AG04450 (cell line): ENCODE measurements at regions not wholly inside any gene's neighbourhood (a gene's known extent, or its start where the extent isn't known, plus 50 kb on each side); places are given as distances from the start of the nearest gene placed in this dataset.
A peak's percentile ranks its signal among the peaks of the same experiment; 100 is the strongest.

ENCODE experiments used
- CTCF ChIA-PET: fragments of 300-600, 350-600 bp; formaldehyde crosslinking; extraction: SDS; loops from one replicate; lab custom pipeline; 2022; ENCODE audit warnings: antibody characterized with exemption, inconsistent platforms; lab: Charles Lee
- POLR2A ChIA-PET: fragments of 350-600 bp; formaldehyde crosslinking; extraction: SDS; loops from one replicate; lab custom pipeline; 2021; ENCODE audit warnings: antibody characterized with exemption, inconsistent platforms; lab: Yijun Ruan, JAX
- DNase-seq: peaks from one replicate; pipeline ENCODE4 v3.0.0-alpha.2; 2011; ENCODE audit warnings: low read depth, low spot score
- H3K27ac ChIP-seq: one replicate; pipeline ENCODE4 v1.5.1; 2012; ENCODE audit warnings: low read depth, low read length, control low read depth
- H3K27me3 ChIP-seq: one replicate; pipeline ENCODE4 v1.6.0; 2012; ENCODE audit warnings: low read length; ENCODE audit not compliant: control insufficient read depth, insufficient read depth
- H3K4me3 ChIP-seq: 2 replicates; pipeline ENCODE4 v1.5.1; 2011; ENCODE audit warnings: mild to moderate bottlenecking, low read depth, low read length, control low read depth
- H3K9me3 ChIP-seq: 2 replicates; pipeline ENCODE4 v1.5.1; 2012; ENCODE audit warnings: low read length; ENCODE audit not compliant: control insufficient read depth, insufficient read depth
- CTCF ChIP-seq: IDR thresholded peaks from 2 replicates; pipeline ENCODE4 v1.5.1; 2011; ENCODE audit warnings: low read depth, low read length, control low read depth, inconsistent platforms

DNA sequence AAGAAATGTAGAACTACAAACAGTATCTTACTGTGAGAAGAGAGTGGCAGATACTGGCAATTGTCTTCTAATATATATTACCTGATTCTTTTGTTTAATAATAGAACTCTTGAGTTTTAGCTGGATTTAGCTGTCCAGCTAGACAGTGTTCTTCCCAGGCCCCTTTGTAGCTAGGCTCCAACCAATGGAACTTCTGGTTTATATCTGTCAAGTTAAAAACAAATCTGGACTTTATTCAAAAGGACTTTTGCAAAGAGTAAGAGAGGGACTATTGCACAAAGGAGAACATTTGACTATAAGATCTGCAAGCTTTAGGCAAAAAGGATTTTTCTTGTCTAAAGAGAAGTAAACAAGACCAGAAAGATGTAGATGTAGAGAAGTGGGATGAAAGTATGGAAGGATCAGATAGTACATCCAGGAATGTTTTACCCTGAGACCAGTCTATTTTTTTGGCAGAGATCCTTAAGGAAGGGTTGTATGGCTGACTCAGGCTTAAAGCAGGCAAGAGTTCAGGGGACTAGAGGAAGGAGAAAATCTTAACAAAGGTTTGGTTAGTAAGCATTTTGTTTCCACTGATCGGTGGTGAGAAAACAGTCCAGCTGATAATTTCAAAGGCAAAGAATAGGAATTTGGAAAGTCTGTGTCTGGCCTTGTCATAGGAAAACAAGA is 111.1 kb upstream of the PLEKHA5 start:
- no peak for TF ChIP-seq CTCF
- ChIA-PET POLR2A (interaction anchor here (0.9 kb wide), 1 partner anchor 19 kb away, joined by 3 read pairs; no protein-coding TSS in a partner anchor), CTCF (no interaction called here)
- Histone ChIP-seq H3K27ac (peak overlapping the region; percentile 84), H3K4me3 (no peak overlapping the region), H3K27me3 (no peaks in the 10 kb centered on the region), H3K9me3 (no peaks in the 10 kb centered on the region)
- DNase-seq, result peak; percentile 83

- no peak overlapping the region for H3K4me3 ChIP-seq
- no peaks in the 10 kb centered on the region for H3K27me3 ChIP-seq
- POLR2A ChIA-PET, result no interaction called here
- TF ChIP-seq CTCF, result no peak
- CTCF ChIA-PET, result no interaction called here
- DNase-seq, result no peak
- no peak overlapping the region for H3K27ac ChIP-seq
- H3K9me3 ChIP-seq, result no peaks in the 10 kb centered on the region
Observed at GRCh38 chr12:19021240-19021639, 108.3 kb upstream of the PLEKHA5 start.

- POLR2A ChIA-PET, result no interaction called here
Observed at GRCh38 chr12:19021646-19022045, 107.9 kb upstream of the PLEKHA5 start.

GRCh38 chr12:19025582-19025981 is 104.0 kb upstream of the PLEKHA5 start:
- ChIA-PET CTCF (no interaction called here), POLR2A (no interaction called here)
- H3K4me3 ChIP-seq, result no peak overlapping the region
- TF ChIP-seq CTCF, result no peak
- H3K27me3 ChIP-seq, result no peaks in the 10 kb centered on the region
- H3K27ac ChIP-seq, result no peak overlapping the region
- H3K9me3 ChIP-seq, result no peaks in the 10 kb centered on the region
- DNase-seq, result no peak

More at GRCh38 chr12:19021646-19022045, 107.9 kb upstream of the PLEKHA5 start:
- CTCF ChIA-PET, result no interaction called here
- no peaks in the 10 kb centered on the region for H3K27me3 ChIP-seq
- peak; percentile 16 for DNase-seq
- no peak overlapping the region for H3K27ac ChIP-seq
- TF ChIP-seq CTCF, result no peak
- no peaks in the 10 kb centered on the region for H3K9me3 ChIP-seq
- no peak overlapping the region for H3K4me3 ChIP-seq

- no peak for TF ChIP-seq CTCF
- ChIA-PET POLR2A (no interaction called here), CTCF (interaction anchor here (1.0 kb wide), 1 partner anchor 595 kb away, joined by 5 read pairs; no protein-coding TSS in a partner anchor)
- no peak for DNase-seq
- Histone ChIP-seq H3K9me3 (no peaks in the 10 kb centered on the region), H3K27me3 (no peaks in the 10 kb centered on the region), H3K27ac (no peak overlapping the region), H3K4me3 (no peak overlapping the region)
Observed at GRCh38 chr12:19026034-19026433, 103.5 kb upstream of the PLEKHA5 start.
